ENCODE measurements at regions not wholly inside any gene's neighbourhood (a gene's known extent, or its start where the extent isn't known, plus 50 kb on each side); places are given as distances from the start of the nearest gene placed in this dataset.

GRCh38 chr10:111177379-111177778, 100.5 kb downstream of the ADRA2A start:
- TF ChIP-seq ELK1 (IDR thresholded peaks at IDR 0.05; ENCODE audit: borderline replicate concordance, low read depth, low read length): no peak
- TF ChIP-seq FOS (IDR thresholded peaks at IDR 0.05; ENCODE audit: low read depth, low read length): no peak
- TF ChIP-seq CTCF (conservative IDR thresholded peaks at IDR 0.05; ENCODE audit: low read depth, low read length): no peak
- no peak for TF ChIP-seq BHLHE40 (IDR thresholded peaks at IDR 0.05; ENCODE audit: low read depth, low read length)
- no peak for TF ChIP-seq MAZ (IDR thresholded peaks at IDR 0.05; ENCODE audit: borderline replicate concordance, low read depth, low read length)
- TF ChIP-seq RCOR1 (IDR thresholded peaks at IDR 0.05; ENCODE audit: insufficient replicate concordance, low read length): no peak
- no peak for TF ChIP-seq MAFK (IDR thresholded peaks at IDR 0.05; ENCODE audit: low read depth, low read length)
- no peak for TF ChIP-seq MXI1 (IDR thresholded peaks at IDR 0.05; ENCODE audit: borderline replicate concordance, low read depth, low read length)
- TF ChIP-seq CHD1 (IDR thresholded peaks at IDR 0.05; ENCODE audit: low read depth, low read length): no peak
- Histone ChIP-seq H4K91ac (ENCODE audit: insufficient read depth, low read depth, low read length) (no peak overlapping the region), H3K23ac (ENCODE audit: low read depth, low read length) (no peak overlapping the region), H2BK120ac (ENCODE audit: low read depth, low read length) (no peak overlapping the region), H3K9ac (ENCODE audit: low read depth, low read length) (no peak overlapping the region), H3K4me2 (ENCODE audit: low read depth, low read length) (no peak overlapping the region), H4K20me1 (ENCODE audit: insufficient read depth, low read length) (no peaks in the 10 kb centered on the region), H2BK15ac (ENCODE audit: low read depth, low read length) (no peak overlapping the region), H2BK5ac (ENCODE audit: low read depth, low read length, poor library complexity, severe bottlenecking) (no peak overlapping the region), H4K8ac (ENCODE audit: low read depth in 2 of 2, low read length in 2 of 2) (no peak overlapping the region), H3K4ac (ENCODE audit: low read depth, low read length) (no peak overlapping the region), H2AK9ac (replicated peaks; ENCODE audit: low read depth, low read length, poor library complexity) (no peak overlapping the region), H3K9me3 (ENCODE audit: control insufficient read depth, insufficient read depth, low read length) (no peaks in the 10 kb centered on the region), H3K36me3 (ENCODE audit: control insufficient read depth, insufficient read depth, low read length) (no peaks in the 10 kb centered on the region), H2AK5ac (ENCODE audit: low read depth, low read length) (no peak overlapping the region), H2BK20ac (ENCODE audit: low read depth, low read length) (no peak overlapping the region), H3K79me1 (ENCODE audit: low read depth in 1 of 2, low read length in 2 of 2) (no peaks in the 10 kb centered on the region), H3K4me3 (ENCODE audit: insufficient read depth, low read depth, low read length) (no peak overlapping the region), H3K18ac (ENCODE audit: low read depth, low read length) (no peak overlapping the region), H3K27me3 (ENCODE audit: control insufficient read depth, insufficient read depth, low read length) (no peaks in the 10 kb centered on the region), H4K5ac (ENCODE audit: low read depth, low read length) (no peak overlapping the region), H3K14ac (replicated peaks; ENCODE audit: low read depth, low read length) (no peak overlapping the region), H2AFZ (replicated peaks; ENCODE audit: low read length, poor library complexity) (no peak overlapping the region), H3K27ac (ENCODE audit: insufficient read depth, low read length) (no peak overlapping the region), H3K4me1 (ENCODE audit: control insufficient read depth, insufficient read depth, low read length) (no peaks in the 10 kb centered on the region), H3K9me1 (ENCODE audit: insufficient read depth, low read length) (no peaks in the 10 kb centered on the region), H3K56ac (ENCODE audit: extremely low read depth, insufficient read depth, low read length) (no peak overlapping the region)
- CTCF ChIA-PET: no interaction called here
- BruUV-seq (replicated peaks): no TSS peak
- in situ Hi-C loops (cut with MboI; ENCODE audit: low sequenced_read_pairs) (no loop called here), dilution Hi-C loops (cut with HindIII; ENCODE audit: low sequenced_read_pairs, unreplicated experiment) (no loop called here), intact Hi-C loops (cut with micrococcal nuclease) (no loop called here)
- POLR2A ChIA-PET (ENCODE audit: unreplicated experiment): no interaction called here
- DNase-seq (no peak), ATAC-seq (ENCODE audit: low read depth) (no peak)
- no CpG with 5 or more reads among the region's 2 CpGs for WGBS, 2 experiments (ENCODE audit: extremely low coverage in 2 of 2, insufficient read length in 1 of 2)
